GM18867 (cell line): ENCODE measurements at regions not wholly inside any gene's neighbourhood (a gene's known extent, or its start where the extent isn't known, plus 50 kb on each side); places are given as distances from the start of the nearest gene placed in this dataset.

ENCODE experiments used
- ATAC-seq: cut with Tn5 transposase; IDR thresholded peaks from one replicate; pipeline ENCODE4 v1.9.1; 2021; ENCODE audit warnings: mild to moderate bottlenecking, moderate library complexity; ENCODE audit not compliant: unreplicated experiment

DNA sequence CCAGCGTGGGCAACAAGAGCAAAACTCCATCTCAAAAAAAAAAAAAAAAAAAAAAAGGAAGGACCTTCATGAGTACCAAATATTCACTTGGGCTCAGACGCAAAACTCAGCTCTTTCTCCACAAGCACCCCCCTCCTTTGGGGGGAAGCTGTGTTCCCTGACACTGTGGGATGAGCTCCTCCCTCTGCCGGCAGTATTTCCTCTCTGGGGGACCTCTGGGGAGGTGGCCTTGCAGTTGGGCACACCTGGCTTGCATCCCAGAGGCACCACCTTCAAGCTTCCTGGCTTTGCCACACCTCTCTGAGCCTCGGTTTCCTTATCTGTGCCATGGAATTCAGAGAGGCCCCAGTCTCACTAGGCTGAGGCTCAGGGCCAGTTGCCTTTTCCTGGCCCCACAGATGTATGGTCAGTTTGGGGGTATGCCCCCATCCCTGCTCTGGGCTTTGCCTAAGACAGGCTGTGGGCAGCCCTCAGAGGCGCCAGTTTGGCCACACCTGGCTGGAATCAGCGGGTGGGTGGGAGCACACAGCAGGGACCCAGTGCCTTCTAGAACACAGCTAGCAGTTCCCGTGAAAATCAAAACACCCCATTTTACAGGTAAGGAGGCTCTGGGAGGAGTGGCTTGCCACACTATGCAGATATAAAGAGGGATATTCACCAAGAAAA lies 157.5 kb upstream of the IER5L start:
- no peak for ATAC-seq

DNA sequence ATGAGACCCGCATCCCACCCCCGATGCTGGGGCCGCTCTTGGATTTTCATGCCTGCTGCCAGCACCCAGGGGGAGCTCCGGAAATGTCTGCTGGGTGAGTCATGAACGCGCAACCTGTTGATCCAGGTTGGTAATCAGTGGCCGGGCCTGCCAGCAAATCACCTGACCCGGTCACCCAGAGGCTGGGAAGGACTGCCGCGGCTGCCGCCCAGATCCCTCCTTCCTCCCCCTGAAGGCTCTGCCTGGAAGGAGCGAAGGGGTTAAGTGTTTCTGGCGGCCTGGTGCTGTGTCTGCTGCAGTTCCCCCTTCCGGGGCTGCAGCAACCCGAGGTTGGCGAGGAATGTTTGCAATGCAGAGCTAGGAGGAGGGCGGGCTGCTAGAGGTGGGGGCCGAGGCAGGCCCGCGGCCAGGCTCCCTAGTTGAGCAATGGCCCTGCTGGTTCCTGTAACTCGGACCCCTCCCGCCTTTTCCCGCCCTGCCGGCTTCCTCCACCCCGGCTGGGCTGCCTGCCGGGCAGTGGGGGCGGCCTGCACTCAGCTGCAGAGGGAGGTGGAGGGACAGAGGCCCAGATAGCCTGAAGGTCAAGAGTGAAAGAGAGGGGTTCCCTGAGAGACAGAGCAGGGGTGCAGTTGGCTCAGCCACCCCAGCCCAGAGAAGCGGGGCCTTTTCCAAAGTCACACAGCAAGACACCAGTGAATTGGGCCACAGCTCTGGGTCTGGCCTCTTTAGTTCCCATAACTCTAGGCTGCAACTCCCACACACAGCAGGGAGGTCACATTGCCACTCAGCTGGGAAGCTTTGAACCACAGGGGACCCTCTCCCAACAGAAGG lies 156.3 kb upstream of the IER5L start:
- no peak for ATAC-seq

DNA sequence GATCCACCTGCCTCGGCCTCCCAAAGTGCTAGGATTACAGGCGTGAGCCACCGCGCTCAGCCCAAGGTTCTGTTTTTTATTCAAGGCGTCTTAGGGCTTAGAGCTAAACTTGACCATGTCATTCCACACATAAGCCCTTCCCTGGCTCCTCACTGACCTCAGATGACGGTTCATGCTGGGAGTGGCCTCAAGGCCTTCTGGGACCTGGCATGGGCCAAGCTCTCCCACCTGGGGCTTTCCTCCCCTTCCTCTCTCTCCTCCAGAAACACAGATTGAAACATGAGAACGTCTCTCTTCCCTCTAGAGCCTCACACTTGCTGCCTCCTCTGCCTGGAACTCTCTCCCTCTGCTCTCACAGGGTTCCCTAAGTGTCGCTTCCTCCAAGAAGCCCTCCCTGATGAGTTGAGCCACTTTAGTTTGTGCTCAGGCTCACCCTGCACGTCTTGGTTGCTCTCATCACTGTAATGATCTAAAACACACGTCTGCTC lies 155.6 kb upstream of the IER5L start:
- no peak for ATAC-seq

DNA sequence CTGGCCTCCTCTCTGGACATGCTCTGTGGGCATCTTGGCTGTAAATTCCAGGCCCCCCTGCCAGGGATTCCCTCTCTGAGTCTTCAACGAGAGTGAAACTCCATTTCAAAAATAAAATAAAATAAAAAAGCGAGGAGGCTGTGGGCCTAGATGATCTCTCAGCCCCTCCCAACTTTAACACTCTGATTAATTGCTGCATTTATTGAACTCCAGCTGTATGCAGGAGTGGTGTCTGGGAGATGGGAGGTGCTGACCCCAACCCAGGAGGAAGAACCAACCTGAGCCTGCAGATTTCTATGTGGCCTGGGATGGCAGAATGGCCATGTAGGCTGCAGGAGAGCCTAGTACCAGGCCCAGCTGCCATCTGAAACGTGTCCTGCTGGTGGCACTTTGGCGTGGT lies 154.5 kb upstream of the IER5L start:
- ATAC-seq: no peak

DNA sequence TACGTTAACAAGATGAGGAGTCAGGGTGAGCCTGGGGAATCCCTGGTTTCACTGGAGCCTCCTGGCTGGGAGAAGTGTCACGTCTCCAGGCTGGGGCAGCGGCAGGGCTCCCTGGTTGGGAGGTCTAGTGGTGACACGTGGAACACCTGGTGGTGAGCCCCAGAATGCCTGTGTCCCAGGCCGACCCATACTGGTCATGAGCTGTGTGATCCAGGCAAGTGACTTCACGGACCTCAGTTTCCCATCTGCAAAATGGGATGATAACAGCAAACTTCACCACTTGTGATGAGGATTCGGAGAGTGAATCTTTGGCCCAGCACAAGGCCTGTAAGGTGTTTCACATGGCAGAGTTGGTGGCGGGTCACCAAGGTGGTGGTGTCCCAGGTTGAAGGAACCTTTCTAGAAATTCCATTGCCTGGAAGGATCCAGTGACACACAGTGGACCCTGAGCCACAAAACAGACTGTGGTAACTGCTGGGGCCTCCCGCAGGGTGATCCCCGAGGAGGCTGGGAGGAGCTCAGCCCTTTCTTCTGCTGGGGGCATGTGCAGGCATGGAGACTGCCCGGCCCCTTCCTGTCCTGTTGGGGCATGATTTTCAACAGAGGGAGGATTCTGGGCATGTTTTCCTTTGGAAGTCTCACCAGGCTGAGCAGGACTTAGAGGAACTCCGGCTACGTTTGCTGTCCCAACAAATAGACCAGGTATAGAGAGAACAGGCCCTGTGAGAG lies 153.9 kb upstream of the IER5L start:
- ATAC-seq: no peak

DNA sequence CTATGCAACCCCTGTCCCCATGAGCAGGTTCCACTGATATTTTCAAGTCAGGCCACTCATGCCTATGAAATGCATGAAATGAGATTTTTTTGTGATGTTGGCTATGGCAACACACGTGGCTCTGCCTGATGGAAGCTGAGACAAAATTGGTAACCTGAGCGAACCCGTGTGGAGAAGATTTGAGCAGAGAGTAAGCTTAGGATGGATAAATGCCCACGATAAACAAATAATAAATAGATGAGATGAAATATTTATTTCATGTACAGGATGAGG lies 153.4 kb upstream of the IER5L start:
- ATAC-seq: no peak

DNA sequence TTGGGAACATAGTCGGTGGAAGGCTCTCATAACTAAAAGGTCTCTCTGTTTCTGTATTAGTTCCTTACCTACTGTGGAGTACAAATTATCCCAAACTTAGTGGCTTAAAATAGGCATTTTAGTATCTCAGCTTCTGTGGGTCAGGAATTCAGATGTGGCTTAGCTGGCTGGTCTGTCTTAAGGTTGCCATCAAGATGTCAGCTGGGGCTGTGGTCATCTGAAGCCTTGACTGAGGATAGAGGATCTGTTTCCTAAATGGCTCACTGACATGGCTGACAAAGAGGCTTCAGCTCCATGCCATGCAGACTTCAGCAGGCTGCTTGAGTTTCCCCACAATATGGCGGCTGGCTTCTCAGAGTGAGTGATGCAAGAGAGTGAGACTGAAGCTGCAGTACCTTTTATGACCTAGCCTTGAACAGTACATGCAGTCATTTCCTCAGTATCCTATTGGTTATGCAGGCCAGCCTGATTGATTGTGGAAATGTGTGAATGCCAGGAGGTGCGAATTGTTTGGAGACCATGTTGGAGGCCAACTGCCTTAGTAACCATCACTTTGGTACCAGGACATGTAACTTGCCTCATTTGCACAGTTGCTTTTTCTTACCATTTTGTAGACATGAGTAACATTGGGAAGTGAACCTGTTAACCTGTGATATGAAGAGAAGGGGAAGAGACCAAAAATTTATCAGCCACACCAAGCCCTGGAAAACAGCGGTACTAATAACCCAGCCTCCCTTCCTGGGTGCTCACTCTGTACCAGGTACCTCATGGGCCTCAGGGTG lies 152.8 kb upstream of the IER5L start:
- no peak for ATAC-seq

DNA sequence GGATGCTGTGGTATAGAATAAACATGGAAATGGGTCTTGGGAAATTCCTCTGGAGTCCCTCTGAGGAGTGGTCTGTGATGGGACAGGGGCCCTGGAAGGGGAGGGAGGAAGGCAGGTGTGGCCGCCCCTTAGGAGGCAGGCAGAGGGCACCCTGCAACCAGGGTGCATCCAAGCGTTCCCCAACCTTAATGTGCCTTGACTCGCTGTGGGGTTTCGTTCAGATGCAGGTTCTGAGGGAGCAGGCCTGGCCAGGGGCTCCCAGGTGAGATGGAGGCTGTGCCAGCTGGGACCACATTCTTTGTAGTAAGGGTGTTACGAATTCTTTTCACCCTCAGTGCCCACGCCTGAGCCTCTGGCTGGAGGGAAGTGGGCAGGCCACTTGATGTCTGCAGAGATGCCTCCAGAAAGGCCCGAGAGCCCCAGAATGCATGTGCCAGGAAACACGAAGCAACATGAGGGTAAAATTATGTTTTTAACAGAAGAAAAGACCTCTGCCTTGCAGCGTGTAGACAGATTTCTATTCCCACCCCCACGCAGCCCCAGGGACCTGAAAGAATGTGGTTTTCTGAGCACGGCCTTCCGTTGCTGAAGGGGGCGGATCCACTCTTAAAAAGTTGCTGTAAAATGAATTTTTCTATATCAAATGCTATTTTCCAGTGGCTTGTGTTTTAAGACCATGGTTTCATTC lies 150.4 kb upstream of the IER5L start:
- ATAC-seq: no peak

DNA sequence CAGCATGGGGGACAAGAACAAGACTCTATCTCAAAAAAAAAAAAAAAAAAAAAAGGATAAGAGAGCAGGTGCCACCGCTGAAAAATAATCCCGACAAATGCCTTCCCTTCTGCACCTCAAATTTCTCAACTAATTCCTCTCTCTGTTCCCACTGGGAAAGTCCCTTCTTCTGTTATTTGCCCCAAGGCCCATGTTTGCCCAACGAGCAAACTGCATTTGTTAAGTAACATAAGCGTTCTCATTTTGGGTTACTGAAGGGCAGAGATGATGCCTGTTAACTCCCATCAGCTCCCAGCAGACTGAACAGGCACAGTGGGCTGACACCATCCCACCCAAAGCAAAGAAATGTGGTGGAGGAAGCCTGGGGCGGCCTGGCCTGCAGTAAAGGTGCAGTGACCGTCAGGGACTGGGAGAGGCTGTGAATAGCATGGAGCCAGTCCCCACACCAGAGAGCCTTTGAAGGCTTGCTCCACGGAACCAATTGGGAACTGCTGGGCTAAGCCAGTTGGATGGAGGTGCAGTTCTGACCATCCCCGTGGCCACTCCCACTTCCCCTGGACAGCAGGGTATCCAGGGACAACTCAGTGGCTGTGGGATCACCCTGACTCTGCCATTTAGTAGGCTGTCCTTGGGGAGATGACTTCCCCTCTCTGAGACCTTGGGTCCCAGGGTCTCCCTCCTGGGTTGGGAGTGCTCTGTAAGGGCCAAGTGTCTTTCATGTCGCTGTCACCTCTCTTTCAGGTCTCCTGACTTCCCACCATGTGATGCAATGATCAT lies 149.7 kb upstream of the IER5L start:
- no peak for ATAC-seq

DNA sequence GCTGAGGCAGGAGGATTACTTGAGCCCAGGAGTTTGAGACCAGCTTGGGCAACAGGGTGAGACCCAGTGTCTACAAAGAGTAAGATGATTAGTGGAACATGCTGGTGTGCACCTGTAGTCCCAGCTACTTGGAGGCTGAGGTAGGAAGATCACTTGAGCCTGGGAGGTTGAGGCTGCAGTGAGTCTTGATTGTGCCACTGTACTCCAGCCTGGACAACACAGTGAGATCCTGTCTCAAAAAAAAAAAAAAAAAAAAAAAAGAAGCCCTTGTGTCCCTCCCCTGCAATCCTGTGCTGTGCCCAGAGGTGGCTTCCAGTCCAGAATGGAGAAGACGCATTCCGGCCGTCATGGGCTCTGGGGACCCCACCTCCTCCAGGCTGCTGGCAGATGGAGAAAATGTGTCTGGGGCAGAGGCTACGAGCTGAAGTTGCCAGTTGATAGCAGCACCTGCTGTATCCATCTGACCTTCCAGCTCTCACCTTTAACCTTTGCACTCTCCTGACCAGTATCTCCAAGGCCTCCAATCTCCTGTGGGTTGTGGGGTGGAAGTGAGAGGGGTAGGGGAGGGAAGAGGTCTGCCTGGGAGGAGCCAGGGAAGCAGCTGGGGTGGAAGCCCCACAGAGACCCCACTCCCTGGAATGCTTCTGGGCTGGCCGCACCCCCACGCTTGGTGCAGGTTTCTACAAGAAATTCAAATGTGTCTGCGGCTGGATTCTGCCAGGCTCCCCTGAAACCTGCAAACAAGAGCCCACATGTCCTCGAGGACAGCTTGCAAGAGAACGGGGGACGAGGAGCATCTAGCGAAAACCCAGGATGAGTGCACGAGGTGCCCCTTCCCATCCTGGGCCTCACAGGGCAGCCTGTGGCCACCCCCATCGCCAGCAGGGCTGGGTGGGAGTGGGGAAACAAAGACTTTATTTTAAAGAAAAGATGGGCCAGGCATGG lies 148.3 kb upstream of the IER5L start:
- ATAC-seq: no peak

DNA sequence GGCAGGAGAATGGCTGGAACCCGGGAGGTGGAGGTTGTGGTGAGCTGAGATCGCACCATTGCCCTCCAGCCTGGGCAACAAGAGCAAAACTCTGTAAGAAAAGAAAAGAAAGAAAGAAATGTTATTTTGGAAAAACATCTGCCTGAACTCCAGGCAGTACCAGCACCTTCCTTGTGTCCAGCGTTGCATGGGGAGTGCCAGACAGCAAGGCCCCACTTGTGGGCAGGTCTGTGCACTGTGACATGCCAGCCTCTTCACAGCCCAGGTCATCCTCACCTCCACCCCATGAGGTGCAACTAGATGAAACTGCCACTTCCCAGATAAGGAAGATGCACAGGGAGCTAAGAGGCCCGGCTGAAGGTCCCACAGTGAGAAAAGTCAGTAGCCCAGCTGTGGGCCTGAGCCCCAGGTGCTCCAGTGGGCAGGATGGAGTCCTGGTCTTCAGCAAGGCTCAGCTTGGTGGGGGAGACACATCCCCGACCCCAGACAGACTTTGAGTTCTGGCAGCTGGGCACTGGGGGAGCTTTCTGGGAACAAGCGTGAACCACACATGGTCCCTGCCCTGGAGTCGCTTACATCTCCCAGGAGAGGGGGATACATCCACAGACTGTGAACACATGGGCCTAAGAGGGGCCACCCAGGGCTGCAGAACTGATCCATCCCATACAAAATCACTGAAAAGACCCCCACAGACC lies 146.9 kb upstream of the IER5L start:
- ATAC-seq: no peak

DNA sequence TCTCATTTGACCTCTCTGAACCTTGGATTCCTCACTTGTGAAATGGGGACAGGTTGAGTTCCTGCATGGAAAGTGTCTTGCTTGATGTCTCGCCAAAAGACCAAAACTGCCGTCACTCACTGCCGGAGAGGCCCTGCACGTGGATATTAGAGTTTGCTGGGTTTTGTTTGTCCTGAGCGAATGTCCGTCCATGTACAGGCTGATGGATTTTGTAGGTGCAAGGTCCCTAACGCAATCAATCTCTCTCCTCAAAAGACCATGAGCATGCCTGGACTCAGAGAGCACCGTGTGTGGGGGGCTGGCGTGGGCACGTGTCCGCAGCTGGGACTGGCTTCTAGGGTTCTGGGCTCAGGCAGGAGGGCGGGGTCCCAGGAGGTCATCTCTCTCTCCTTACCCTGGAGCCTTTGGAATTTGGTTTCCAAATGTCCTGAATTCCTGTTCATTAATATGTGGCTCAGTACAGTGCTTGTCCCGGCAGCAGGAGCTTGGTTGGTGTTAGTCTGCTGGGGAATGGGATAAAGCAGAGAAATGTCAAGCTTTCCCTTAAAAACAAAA lies 146.0 kb upstream of the IER5L start:
- no peak for ATAC-seq

DNA sequence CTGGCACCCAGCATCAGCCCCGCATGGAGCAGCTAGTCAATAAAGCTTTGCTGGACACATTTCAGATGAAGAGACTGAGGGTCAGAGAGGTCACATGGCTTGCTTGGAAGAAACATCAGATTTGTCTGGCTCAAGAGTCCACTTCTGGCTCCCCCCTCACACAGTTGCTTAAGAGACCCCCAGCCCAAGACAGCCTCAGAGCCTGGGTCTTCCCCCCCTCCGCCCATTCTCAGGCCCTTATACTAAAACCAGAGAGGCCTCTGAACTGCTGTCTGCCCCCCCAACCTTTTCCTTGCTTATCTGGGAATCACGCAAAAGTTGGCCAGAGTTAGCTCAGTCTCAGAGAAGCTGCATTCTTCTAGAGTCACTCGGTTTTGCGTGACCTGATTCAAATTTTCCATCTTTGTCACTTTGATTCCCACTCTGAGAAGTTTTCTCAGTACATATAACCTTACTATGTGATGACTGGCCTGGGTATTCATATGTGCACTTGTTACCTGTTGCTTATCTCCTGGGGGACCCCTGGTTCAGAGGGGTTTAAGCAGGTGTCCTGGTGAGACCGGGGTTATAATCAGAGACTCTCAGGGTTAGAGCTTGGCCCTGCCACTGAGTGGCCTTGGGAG lies 145.4 kb upstream of the IER5L start:
- no peak for ATAC-seq

DNA sequence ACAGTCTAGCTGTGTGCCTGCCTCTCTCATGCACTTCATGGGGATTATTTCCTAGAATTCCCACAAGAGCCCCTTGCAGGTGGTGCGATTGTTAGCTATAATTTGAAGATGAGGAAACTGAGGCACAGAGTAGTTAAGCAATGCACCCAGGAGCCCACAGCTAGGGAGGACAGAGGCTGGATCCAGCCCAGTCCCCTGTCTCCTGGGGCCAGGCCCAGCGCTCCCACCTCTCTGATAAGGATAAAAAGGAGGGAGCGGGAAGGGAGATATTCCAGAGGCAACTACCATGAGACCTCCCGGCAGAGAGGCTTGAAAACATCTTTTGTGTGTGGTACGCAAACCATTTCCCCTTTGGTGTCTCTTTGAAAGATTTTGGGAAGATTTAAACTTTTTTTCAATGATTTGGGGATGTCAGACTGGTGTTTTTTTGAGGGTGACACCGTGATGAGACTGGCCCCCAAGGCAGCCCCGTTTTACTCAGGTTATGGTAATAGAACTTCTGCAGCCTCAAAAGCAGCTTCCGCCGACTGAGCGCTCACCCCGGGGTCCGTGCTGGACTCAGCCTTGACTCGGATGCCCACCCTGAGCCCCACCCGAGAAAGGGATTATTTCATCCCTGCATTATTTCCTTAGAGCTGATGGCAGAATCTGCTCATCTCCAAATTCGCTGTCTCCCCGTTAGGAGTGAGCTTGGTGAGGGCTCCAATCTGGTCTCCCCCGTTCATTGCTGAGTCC lies 144.7 kb upstream of the IER5L start:
- ATAC-seq: no peak

DNA sequence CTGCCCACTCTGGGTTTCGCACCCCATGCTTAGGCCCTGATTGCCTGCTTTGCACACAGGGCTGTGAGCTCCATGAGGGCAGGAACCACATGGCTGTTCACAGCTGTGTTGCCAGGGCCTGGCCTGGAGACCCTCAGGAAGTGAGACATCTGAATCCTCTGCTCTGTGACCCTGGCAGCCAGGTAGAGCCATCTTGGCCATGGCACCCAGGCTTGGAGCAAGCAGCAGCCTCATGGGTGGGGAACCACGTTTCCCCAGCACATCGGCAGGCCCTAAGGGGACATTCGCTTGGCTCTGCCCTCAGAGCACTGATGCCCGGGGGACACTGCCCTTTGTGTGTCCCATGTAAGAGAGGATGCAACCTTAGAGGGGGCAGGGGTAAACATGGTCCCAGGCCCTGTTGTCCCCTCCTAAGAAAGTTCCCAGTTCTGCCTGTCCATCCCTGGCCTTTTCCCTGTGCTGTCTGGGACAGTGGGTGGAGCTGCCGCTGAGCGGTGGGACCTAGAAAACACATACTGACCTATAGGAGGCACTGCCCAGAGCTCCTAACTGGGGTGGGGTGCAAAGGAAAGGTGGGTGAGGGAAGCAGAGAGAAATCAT lies 144.1 kb upstream of the IER5L start:
- no peak for ATAC-seq

DNA sequence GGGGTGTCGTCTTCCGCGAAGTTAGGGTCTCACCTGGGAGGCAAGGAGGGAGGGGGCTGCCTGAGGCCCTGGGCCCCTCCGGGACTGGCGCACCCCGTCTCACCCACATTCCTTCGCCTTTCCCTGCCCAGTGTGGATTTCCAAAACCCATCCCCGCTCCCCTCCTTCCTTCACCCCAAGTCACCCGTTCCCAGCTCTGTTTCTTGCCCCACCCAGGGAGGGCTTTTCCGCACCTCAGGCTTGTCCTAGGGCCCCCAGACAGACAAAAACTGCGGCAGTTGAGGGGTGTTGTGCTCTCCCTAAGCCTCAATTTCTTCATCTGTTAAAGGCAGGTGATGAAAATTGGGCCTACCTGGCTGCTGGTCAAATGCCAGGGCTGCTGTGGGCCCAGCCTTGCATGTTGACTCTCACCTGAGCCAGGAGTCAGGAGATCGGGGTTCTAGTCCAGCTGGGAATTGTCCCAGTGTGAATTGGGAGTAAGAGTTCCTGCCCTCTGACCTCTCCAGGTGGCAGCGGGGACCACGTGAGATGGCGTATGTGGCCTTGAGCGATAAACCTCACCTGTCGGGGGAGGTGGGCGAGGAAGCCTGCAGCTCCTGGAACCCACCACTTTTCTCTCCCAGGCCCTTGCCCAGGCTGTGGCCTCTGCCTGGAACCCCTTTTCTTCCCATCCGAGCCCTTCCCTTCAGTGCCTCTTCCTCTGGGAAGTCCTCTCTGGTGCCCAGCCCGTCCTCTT lies 143.4 kb upstream of the IER5L start:
- no peak for ATAC-seq
